ENCODE measurements at regions not wholly inside any gene's neighbourhood (a gene's known extent, or its start where the extent isn't known, plus 50 kb on each side); places are given as distances from the start of the nearest gene placed in this dataset.
"Not testable (repeated sequence)": the region's sequence is repeated elsewhere in the genome, so short reads cannot be mapped to it uniquely, and the experiment has no call there.

GRCh38 chr4:189228726-189229125 lies 711.9 kb upstream of the FRG1 start:
- H3K36me3 ChIP-seq = no peaks in the 10 kb centered on the region

GRCh38 chr4:189232274-189232673 lies 708.4 kb upstream of the FRG1 start:
- no peak for DNase-seq (ENCODE audit: low spot score in 2 of 2)
- H3K27ac ChIP-seq = no peak overlapping the region
- 19% methylated on average over 2 of the region's 2 CpGs for WGBS
- no peak overlapping the region for H3K4me3 ChIP-seq
- peaks cover 3% of the 10 kb centered on the region for H3K9me3 ChIP-seq
- TF ChIP-seq POLR2AphosphoS5 (IDR thresholded peaks at IDR 0.05) (no peak), POLR2A (IDR thresholded peaks at IDR 0.05) (no peak), CTCF (IDR thresholded peaks at IDR 0.05) (no peak), EP300 (IDR thresholded peaks at IDR 0.05) (no peak)
- H3K36me3 ChIP-seq = no peaks in the 10 kb centered on the region
- H3K27me3 ChIP-seq = no peaks in the 10 kb centered on the region
- no peaks in the 10 kb centered on the region for H3K4me1 ChIP-seq

More at GRCh38 chr4:189228726-189229125, 711.9 kb upstream of the FRG1 start:
- Histone ChIP-seq H3K4me1 (no peaks in the 10 kb centered on the region), H3K27ac (no peak overlapping the region), H3K27me3 (no peaks in the 10 kb centered on the region), H3K9me3 (no peaks in the 10 kb centered on the region), H3K4me3 (no peak overlapping the region)
- TF ChIP-seq CTCF (IDR thresholded peaks at IDR 0.05) (no peak), EP300 (IDR thresholded peaks at IDR 0.05) (no peak), POLR2A (IDR thresholded peaks at IDR 0.05) (no peak), POLR2AphosphoS5 (IDR thresholded peaks at IDR 0.05) (no peak)
- 38% methylated on average over 1 of the region's 1 CpG for WGBS
- DNase-seq (ENCODE audit: low spot score in 2 of 2) = no peak

- H3K27ac ChIP-seq, H3K27me3 ChIP-seq, H3K9me3 ChIP-seq, H3K4me1 ChIP-seq, H3K4me3 ChIP-seq, H3K36me3 ChIP-seq: not testable (repeated sequence)
- WGBS = no CpG with 5 or more reads among the region's 1 CpG
- peak in 1 of 2 donors; percentile 94 for DNase-seq (ENCODE audit: low spot score in 2 of 2)
These were observed 706.9 kb upstream of the FRG1 start for GRCh38 chr4:189233754-189234153.

GRCh38 chr4:189234948-189235347 lies 705.7 kb upstream of the FRG1 start:
- not testable (repeated sequence) for H3K4me3 ChIP-seq
- peak in 1 of 2 donors; percentile 91 for DNase-seq (ENCODE audit: low spot score in 2 of 2)

GRCh38 chr4:189235599-189235998 lies 705.1 kb upstream of the FRG1 start:
- no peak overlapping the region for H3K4me3 ChIP-seq
- peaks cover 3% of the 10 kb centered on the region for H3K9me3 ChIP-seq
- H3K27me3 ChIP-seq = no peaks in the 10 kb centered on the region
- TF ChIP-seq POLR2A (IDR thresholded peaks at IDR 0.05) (no peak), POLR2AphosphoS5 (IDR thresholded peaks at IDR 0.05) (no peak), CTCF (IDR thresholded peaks at IDR 0.05) (no peak), EP300 (IDR thresholded peaks at IDR 0.05) (no peak)
- H3K27ac ChIP-seq = no peak overlapping the region
- no peak for DNase-seq (ENCODE audit: low spot score in 2 of 2)
- WGBS = 86% methylated on average over 6 of the region's 6 CpGs
- no peaks in the 10 kb centered on the region for H3K4me1 ChIP-seq
- no peaks in the 10 kb centered on the region for H3K36me3 ChIP-seq

More at GRCh38 chr4:189234948-189235347, 705.7 kb upstream of the FRG1 start:
- not testable (repeated sequence) for H3K27me3 ChIP-seq, H3K36me3 ChIP-seq, H3K4me1 ChIP-seq, H3K27ac ChIP-seq, H3K9me3 ChIP-seq

- H3K9me3 ChIP-seq = not testable (repeated sequence)
- 100% methylated on average over 3 of the region's 28 CpGs for WGBS
These were observed 704.4 kb upstream of the FRG1 start for GRCh38 chr4:189236321-189236720.

GRCh38 chr4:189237340-189237739 lies 703.3 kb upstream of the FRG1 start:
- H3K9me3 ChIP-seq = peaks cover 3% of the 10 kb centered on the region
- DNase-seq (ENCODE audit: low spot score in 2 of 2) = no peak
- H3K27ac ChIP-seq = no peak overlapping the region
- H3K36me3 ChIP-seq = no peaks in the 10 kb centered on the region
- no peak for TF ChIP-seq CTCF (IDR thresholded peaks at IDR 0.05)
- no peak for TF ChIP-seq EP300 (IDR thresholded peaks at IDR 0.05)
- TF ChIP-seq POLR2AphosphoS5 (IDR thresholded peaks at IDR 0.05) = no peak
- TF ChIP-seq POLR2A (IDR thresholded peaks at IDR 0.05) = no peak
- WGBS = 81% methylated on average over 5 of the region's 13 CpGs
- no peaks in the 10 kb centered on the region for H3K4me1 ChIP-seq
- no peaks in the 10 kb centered on the region for H3K27me3 ChIP-seq
- no peak overlapping the region for H3K4me3 ChIP-seq

More at GRCh38 chr4:189236321-189236720, 704.4 kb upstream of the FRG1 start:
- H3K27me3 ChIP-seq; DNase-seq (ENCODE audit: low spot score in 2 of 2); H3K4me1 ChIP-seq; H3K27ac ChIP-seq; H3K4me3 ChIP-seq; H3K36me3 ChIP-seq: not testable (repeated sequence)
